Astrocyte (in vitro differentiated cells and primary cell): ENCODE measurements at regions not wholly inside any gene's neighbourhood (a gene's known extent, or its start where the extent isn't known, plus 50 kb on each side); places are given as distances from the start of the nearest gene placed in this dataset.

ENCODE experiments used
- DNase-seq: peaks from one replicate; pipeline ENCODE4 v3.0.0-alpha.2; 2010; ENCODE audit warnings: low read depth
- FAIRE-seq: peaks from 2 replicates; lab custom pipeline; 2011; peaks lifted over from hg19 to GRCh38; lab: Jason Lieb, UNC
- H2AFZ ChIP-seq: 2 replicates; pipeline ENCODE4 v1.6.0; 2012; ENCODE audit warnings: low read depth, low read length, inconsistent platforms
- H3K27ac ChIP-seq: 2 replicates; pipeline ENCODE4 v1.5.1; 2011; ENCODE audit warnings: low read depth, low read length, inconsistent platforms
- H3K27me3 ChIP-seq: 2 replicates; pipeline ENCODE4 v1.6.0; 2011; ENCODE audit warnings: low read length, inconsistent platforms; ENCODE audit not compliant: insufficient read depth
- H3K36me3 ChIP-seq: 2 replicates; pipeline ENCODE4 v1.5.1; 2011; ENCODE audit warnings: low read length, inconsistent platforms; ENCODE audit not compliant: insufficient read depth
- H3K4me1 ChIP-seq: 2 replicates; pipeline ENCODE4 v1.5.1; 2011; ENCODE audit warnings: low read length, inconsistent platforms; ENCODE audit not compliant: insufficient read depth
- H3K4me2 ChIP-seq: 2 replicates; pipeline ENCODE4 v1.6.0; 2012; ENCODE audit warnings: low read length, inconsistent platforms
- H3K4me3 ChIP-seq: 2 replicates; pipeline ENCODE4 v1.5.1; 2011; ENCODE audit warnings: low read depth, mild to moderate bottlenecking, low read length, inconsistent platforms; ENCODE audit not compliant: insufficient read depth
- H3K79me2 ChIP-seq: 2 replicates; pipeline ENCODE4 v1.6.0; 2012; ENCODE audit warnings: mild to moderate bottlenecking, low read length, inconsistent platforms; ENCODE audit not compliant: insufficient read depth
- H3K9ac ChIP-seq: 2 replicates; pipeline ENCODE4 v1.6.0; 2012; ENCODE audit warnings: mild to moderate bottlenecking, low read length, inconsistent platforms
- H3K9me3 ChIP-seq: 2 replicates; pipeline ENCODE4 v1.5.1; 2012; ENCODE audit warnings: low read depth, mild to moderate bottlenecking, low read length, inconsistent platforms; ENCODE audit not compliant: insufficient read depth
- H4K20me1 ChIP-seq: 2 replicates; pipeline ENCODE4 v1.6.0; 2012; ENCODE audit warnings: low read length, inconsistent platforms; ENCODE audit not compliant: insufficient read depth
- H3K27ac Mint-ChIP-seq: one replicate; pipeline ENCODE4 v1.8.0; 2021; ENCODE audit warnings: mild to moderate bottlenecking, mixed read lengths; ENCODE audit not compliant: unreplicated experiment
- H3K27me3 Mint-ChIP-seq: one replicate; pipeline ENCODE4 v1.8.0; 2021; ENCODE audit warnings: low read depth, mixed read lengths; ENCODE audit not compliant: unreplicated experiment
- H3K36me3 Mint-ChIP-seq: one replicate; pipeline ENCODE4 v1.8.0; 2021; ENCODE audit warnings: low read depth, mixed read lengths; ENCODE audit not compliant: unreplicated experiment
- H3K4me1 Mint-ChIP-seq: one replicate; pipeline ENCODE4 v1.8.0; 2021; ENCODE audit warnings: low read depth, mixed read lengths; ENCODE audit not compliant: unreplicated experiment
- H3K4me3 Mint-ChIP-seq: one replicate; pipeline ENCODE4 v1.8.0; 2021; ENCODE audit warnings: mild to moderate bottlenecking, moderate library complexity, mixed read lengths; ENCODE audit not compliant: unreplicated experiment
- H3K9me3 Mint-ChIP-seq: one replicate; pipeline ENCODE4 v1.8.0; 2021; ENCODE audit warnings: mild to moderate bottlenecking, mixed read lengths; ENCODE audit not compliant: unreplicated experiment
- EZH2 ChIP-seq: IDR thresholded peaks from 2 replicates; pipeline ENCODE4 v1.6.1; 2012; ENCODE audit warnings: mild to moderate bottlenecking, low read length, inconsistent platforms; ENCODE audit not compliant: insufficient read depth
- TF ChIP-seq, protein P1 (sequence below): IDR thresholded peaks from 2 replicates; pipeline ENCODE4 v1.5.1; 2011; ENCODE audit warnings: low read depth, mild to moderate bottlenecking, inconsistent platforms, low read length, moderate library complexity; ENCODE audit not compliant: insufficient read depth

DNA sequence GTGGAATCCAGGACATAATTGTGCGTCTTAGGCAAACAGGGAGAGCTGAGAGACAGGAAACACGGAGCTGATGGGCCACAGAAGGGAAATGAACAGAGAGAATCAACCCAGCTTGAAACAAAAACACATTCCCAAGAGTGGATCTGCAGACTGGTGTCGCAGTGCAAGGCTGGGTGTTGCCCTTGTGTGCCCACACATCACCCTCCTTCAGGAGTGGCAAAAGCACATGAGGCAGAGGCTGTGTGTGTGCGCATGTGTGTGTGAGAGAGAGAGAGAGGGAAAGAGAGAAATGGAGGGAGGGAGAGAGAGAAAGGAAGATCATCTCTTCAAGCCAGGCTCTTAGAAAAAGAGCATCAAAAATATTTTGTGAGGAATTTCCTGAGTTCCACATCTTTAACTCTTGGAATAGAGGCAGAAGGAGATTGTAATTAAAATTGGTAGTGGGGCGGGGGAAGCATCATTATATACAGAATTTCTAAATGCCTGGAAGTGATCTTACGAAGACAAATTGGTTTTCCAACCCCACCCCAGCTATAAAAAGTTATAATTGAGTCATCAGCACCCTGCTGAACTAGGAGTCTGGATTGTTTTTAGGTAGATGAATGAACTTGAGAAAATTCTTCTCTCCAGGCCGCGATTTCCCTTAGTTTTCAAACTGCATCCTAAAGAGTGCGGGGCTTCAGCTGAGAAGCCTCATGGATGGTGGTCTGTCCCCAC, 480.7 kb downstream of the NPHP4 start:
- H2AFZ ChIP-seq, result no peak overlapping the region
- no peaks in the 10 kb centered on the region for H3K79me2 ChIP-seq
- H4K20me1 ChIP-seq, result no peaks in the 10 kb centered on the region
- H3K4me3 Mint-ChIP-seq, result no peak overlapping the region
- FAIRE-seq, result no peak
- no peaks in the 10 kb centered on the region for H3K4me1 Mint-ChIP-seq
- H3K9me3 Mint-ChIP-seq, result peaks cover 4% of the 10 kb centered on the region
- H3K4me3 ChIP-seq, result no peak overlapping the region
- H3K36me3 ChIP-seq, result no peaks in the 10 kb centered on the region
- H3K36me3 Mint-ChIP-seq, result no peaks in the 10 kb centered on the region
- no peak for TF ChIP-seq EZH2
- TF ChIP-seq, protein P1, sequence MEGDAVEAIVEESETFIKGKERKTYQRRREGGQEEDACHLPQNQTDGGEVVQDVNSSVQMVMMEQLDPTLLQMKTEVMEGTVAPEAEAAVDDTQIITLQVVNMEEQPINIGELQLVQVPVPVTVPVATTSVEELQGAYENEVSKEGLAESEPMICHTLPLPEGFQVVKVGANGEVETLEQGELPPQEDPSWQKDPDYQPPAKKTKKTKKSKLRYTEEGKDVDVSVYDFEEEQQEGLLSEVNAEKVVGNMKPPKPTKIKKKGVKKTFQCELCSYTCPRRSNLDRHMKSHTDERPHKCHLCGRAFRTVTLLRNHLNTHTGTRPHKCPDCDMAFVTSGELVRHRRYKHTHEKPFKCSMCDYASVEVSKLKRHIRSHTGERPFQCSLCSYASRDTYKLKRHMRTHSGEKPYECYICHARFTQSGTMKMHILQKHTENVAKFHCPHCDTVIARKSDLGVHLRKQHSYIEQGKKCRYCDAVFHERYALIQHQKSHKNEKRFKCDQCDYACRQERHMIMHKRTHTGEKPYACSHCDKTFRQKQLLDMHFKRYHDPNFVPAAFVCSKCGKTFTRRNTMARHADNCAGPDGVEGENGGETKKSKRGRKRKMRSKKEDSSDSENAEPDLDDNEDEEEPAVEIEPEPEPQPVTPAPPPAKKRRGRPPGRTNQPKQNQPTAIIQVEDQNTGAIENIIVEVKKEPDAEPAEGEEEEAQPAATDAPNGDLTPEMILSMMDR, result no peak
- no peak overlapping the region for H3K4me2 ChIP-seq
- no peaks in the 10 kb centered on the region for H3K9me3 ChIP-seq
- no peaks in the 10 kb centered on the region for H3K27me3 ChIP-seq
- H3K27ac ChIP-seq, result no peak overlapping the region
- no peak overlapping the region for H3K9ac ChIP-seq
- H3K27me3 Mint-ChIP-seq, result peaks cover 54% of the 10 kb centered on the region
- no peaks in the 10 kb centered on the region for H3K4me1 ChIP-seq
- no peak overlapping the region for H3K27ac Mint-ChIP-seq
- DNase-seq, result no peak

DNA sequence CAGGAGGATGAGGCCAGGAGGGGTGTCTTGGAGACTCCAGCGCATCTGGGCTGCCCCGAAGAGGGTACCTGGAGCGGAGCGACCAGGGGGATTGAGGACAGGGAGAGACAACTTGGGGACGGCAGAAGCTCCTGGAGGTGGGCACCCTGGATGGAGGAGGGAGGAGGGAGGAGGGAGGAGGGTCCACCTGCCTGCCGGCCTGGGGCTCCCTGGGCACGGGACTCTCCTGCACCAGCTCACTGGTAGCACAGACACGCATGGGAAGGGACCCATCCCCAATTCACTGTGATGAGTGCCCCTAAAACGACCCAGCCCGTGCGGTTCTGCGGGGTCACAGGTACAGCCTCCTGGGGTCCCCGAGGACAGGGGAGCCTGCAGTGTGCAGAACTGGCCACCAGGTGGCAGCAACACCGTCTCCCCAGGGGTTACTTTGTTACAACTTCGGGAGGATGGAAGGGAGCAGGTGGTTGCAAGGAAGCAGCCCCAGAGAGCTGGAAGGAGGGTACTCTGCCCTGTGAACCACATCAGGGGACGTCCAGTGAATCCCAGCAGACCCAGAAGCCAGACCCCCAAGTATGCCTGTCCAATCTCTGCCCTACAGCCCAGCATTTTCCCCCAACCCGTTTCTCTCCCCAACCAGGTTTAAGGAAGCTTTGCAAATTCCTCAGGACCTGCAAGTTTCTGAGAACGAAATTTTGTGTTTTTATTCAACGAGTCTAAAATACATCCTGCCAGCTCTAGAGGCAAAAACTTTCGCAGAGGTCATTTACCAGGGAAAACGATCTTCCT, 482.4 kb downstream of the NPHP4 start:
- no peaks in the 10 kb centered on the region for H3K27me3 ChIP-seq
- H3K9ac ChIP-seq, result no peak overlapping the region
- H3K9me3 ChIP-seq, result no peaks in the 10 kb centered on the region
- H2AFZ ChIP-seq, result no peak overlapping the region
- peaks cover 1% of the 10 kb centered on the region for H3K9me3 Mint-ChIP-seq
- DNase-seq (no peak), FAIRE-seq (no peak)
- no peaks in the 10 kb centered on the region for H3K4me1 Mint-ChIP-seq
- TF ChIP-seq, protein P1, result peak; percentile 81
- no peak for TF ChIP-seq EZH2
- no peaks in the 10 kb centered on the region for H3K36me3 Mint-ChIP-seq
- H4K20me1 ChIP-seq, result no peaks in the 10 kb centered on the region
- H3K27me3 Mint-ChIP-seq, result peaks cover 54% of the 10 kb centered on the region
- H3K4me3 Mint-ChIP-seq, result no peak overlapping the region
- H3K36me3 ChIP-seq, result no peaks in the 10 kb centered on the region
- no peak overlapping the region for H3K27ac ChIP-seq
- no peak overlapping the region for H3K4me3 ChIP-seq
- H3K4me2 ChIP-seq, result no peak overlapping the region
- H3K27ac Mint-ChIP-seq, result no peak overlapping the region
- H3K79me2 ChIP-seq, result no peaks in the 10 kb centered on the region
- no peaks in the 10 kb centered on the region for H3K4me1 ChIP-seq
